ENCODE measurements at regions not wholly inside any gene's neighbourhood (a gene's known extent, or its start where the extent isn't known, plus 50 kb on each side); places are given as distances from the start of the nearest gene placed in this dataset.

DNA sequence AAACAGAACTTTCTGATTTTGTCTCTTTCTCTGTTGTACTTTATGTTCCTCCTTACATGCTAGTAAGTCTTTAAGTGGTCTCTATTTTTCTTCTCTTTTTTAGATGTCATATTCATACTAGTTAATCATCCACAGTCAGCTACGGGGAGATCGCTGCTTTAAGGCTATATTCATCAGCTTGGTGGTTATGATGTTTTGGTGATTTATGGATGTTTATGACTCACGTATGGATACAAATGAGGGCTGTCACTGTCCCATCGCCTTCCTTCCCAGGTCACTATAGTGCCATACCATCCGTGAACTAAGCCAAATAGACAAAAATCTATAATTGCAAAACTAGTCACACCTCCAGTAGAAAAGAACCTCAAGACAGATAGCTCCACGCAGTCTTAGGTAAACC is 296.8 kb upstream of the AADAT start:
- 0% methylated on average over 6 of the region's 6 CpGs for WGBS (ENCODE audit: insufficient coverage, low coverage, missing lambda C conversion rate)
- FAIRE-seq (no peak), DNase-seq (ENCODE audit: extremely low read depth in 1 of 4, low spot score in 3 of 4) (no peak), ATAC-seq (no peak)
- Histone ChIP-seq H3K9me3 (replicated peaks; ENCODE audit: control insufficient read depth, insufficient read depth, low read depth, low read length) (no peaks in the 10 kb centered on the region), H3K9ac (ENCODE audit: insufficient read depth in 1 of 2, low read depth in 2 of 2, low read length in 2 of 2) (no peak overlapping the region), H3K9me1 (ENCODE audit: control insufficient read depth, insufficient read depth, low read length) (no peaks in the 10 kb centered on the region), H3K27ac (ENCODE audit: extremely low read depth, low read depth, low read length) (no peak overlapping the region), H3K4me1 (replicated peaks in 1 of 2; ENCODE audit: control insufficient read depth in 2 of 2, insufficient read depth in 2 of 2, low read length in 2 of 2) (no peaks in the 10 kb centered on the region), H3K79me2 (ENCODE audit: control insufficient read depth, insufficient read depth, low read length) (no peaks in the 10 kb centered on the region), H3K4me3 (no peak overlapping the region), H3K27me3 (ENCODE audit: control insufficient read depth in 2 of 2, insufficient read depth in 2 of 2, low read length in 2 of 2) (no peaks in the 10 kb centered on the region), H4K20me1 (replicated peaks; ENCODE audit: control insufficient read depth, insufficient read depth, low read length) (no peaks in the 10 kb centered on the region), H3K4me2 (ENCODE audit: insufficient read depth, low read length) (no peak overlapping the region), H3K36me3 (ENCODE audit: control insufficient read depth, insufficient read depth, low read length) (no peaks in the 10 kb centered on the region), H2AFZ (ENCODE audit: low read depth, low read length) (no peak overlapping the region)
- ChIA-PET POLR2A (no interaction called here), CTCF (ENCODE audit: low intra/inter-chr PET ratio) (no interaction called here)
- in situ Hi-C loops (cut with MboI) (no loop called here), intact Hi-C loops (cut with micrococcal nuclease) (no loop called here)
- TF ChIP-seq NR4A1 (CRISPR knock-in tag; IDR thresholded peaks at IDR 0.05) (no peak), NR4A1 (tag; IDR thresholded peaks at IDR 0.05) (no peak), ATF1 (CRISPR knock-in tag; IDR thresholded peaks at IDR 0.05) (no peak), ATF1 (tag; IDR thresholded peaks at IDR 0.05) (no peak)
- BruUV-seq (replicated peaks) = no TSS peak

DNA sequence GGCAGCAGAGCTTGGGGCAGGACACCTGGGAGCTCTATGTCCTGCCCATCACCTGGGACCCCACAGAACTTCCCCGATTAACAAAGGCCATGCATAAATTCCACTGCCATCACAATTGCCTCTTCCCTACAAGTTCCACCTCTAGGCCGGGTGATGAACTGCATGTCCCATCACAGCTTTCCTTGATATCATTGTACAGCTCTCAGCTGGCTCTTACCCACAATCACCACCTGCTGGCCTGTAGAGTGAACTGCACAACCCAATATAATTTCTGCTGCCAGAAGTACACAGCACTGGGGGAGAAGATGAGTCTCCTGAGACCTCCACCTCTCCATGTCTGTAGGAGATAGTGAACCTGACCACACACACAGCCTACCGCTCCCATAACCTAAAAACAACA is 285.0 kb upstream of the AADAT start:
- H3K4me1 ChIP-seq (replicated peaks in 1 of 2; ENCODE audit: control insufficient read depth in 2 of 2, insufficient read depth in 2 of 2, low read length in 2 of 2) = no peaks in the 10 kb centered on the region
- WGBS (ENCODE audit: insufficient coverage, low coverage, missing lambda C conversion rate) = 0% methylated on average over 3 of the region's 3 CpGs
- DNase-seq (ENCODE audit: extremely low read depth in 1 of 4, low spot score in 3 of 4) = peak; percentile 6 to 14 (median 10)
- no peaks in the 10 kb centered on the region for H4K20me1 ChIP-seq (replicated peaks; ENCODE audit: control insufficient read depth, insufficient read depth, low read length)
- no peak overlapping the region for H3K9ac ChIP-seq (ENCODE audit: insufficient read depth in 1 of 2, low read depth in 2 of 2, low read length in 2 of 2)
- 0 out of 2 replicates have a peak, but pooled peaks cover 3% of the 10 kb centered on the region for H3K9me3 ChIP-seq (replicated peaks; ENCODE audit: control insufficient read depth, insufficient read depth, low read depth, low read length)
- no peak overlapping the region for H3K4me2 ChIP-seq (ENCODE audit: insufficient read depth, low read length)
- intact Hi-C loops (cut with micrococcal nuclease) (no loop called here), in situ Hi-C loops (cut with MboI) (no loop called here)
- H3K4me3 ChIP-seq = no peak overlapping the region
- BruUV-seq (replicated peaks) = no TSS peak
- no peaks in the 10 kb centered on the region for H3K36me3 ChIP-seq (ENCODE audit: control insufficient read depth, insufficient read depth, low read length)
- no peaks in the 10 kb centered on the region for H3K9me1 ChIP-seq (ENCODE audit: control insufficient read depth, insufficient read depth, low read length)
- ChIA-PET CTCF (ENCODE audit: low intra/inter-chr PET ratio) (no interaction called here), POLR2A (no interaction called here)
- no peaks in the 10 kb centered on the region for H3K79me2 ChIP-seq (ENCODE audit: control insufficient read depth, insufficient read depth, low read length)
- TF ChIP-seq, protein P1, sequence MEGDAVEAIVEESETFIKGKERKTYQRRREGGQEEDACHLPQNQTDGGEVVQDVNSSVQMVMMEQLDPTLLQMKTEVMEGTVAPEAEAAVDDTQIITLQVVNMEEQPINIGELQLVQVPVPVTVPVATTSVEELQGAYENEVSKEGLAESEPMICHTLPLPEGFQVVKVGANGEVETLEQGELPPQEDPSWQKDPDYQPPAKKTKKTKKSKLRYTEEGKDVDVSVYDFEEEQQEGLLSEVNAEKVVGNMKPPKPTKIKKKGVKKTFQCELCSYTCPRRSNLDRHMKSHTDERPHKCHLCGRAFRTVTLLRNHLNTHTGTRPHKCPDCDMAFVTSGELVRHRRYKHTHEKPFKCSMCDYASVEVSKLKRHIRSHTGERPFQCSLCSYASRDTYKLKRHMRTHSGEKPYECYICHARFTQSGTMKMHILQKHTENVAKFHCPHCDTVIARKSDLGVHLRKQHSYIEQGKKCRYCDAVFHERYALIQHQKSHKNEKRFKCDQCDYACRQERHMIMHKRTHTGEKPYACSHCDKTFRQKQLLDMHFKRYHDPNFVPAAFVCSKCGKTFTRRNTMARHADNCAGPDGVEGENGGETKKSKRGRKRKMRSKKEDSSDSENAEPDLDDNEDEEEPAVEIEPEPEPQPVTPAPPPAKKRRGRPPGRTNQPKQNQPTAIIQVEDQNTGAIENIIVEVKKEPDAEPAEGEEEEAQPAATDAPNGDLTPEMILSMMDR (IDR thresholded peaks at IDR 0.05 in 2 of 3, conservative IDR thresholded peaks at IDR 0.05 in 1 of 3; ENCODE audit: insufficient read depth in 2 of 3, low read depth in 1 of 3, low read length in 3 of 3) = peak; percentile 24 to 34 (median 30); a peak in 2 of 6 replicates
- TF ChIP-seq SRSF3 (IDR thresholded peaks at IDR 0.05; ENCODE audit: insufficient read depth, low read length) = no peak
- TF ChIP-seq ZNF143 (CRISPR knock-in tag; IDR thresholded peaks at IDR 0.05) = no peak
- no peak overlapping the region for H3K27ac ChIP-seq (ENCODE audit: extremely low read depth, low read depth, low read length)
- H3K27me3 ChIP-seq (ENCODE audit: control insufficient read depth in 2 of 2, insufficient read depth in 2 of 2, low read length in 2 of 2) = no peaks in the 10 kb centered on the region
- peak; percentile 49; the same call in 2 of the 3 replicates for ATAC-seq
- no peak overlapping the region for H2AFZ ChIP-seq (ENCODE audit: low read depth, low read length)
- FAIRE-seq = no peak

All from K562 (cell line).